ENCODE measurements at regions not wholly inside any gene's neighbourhood (a gene's known extent, or its start where the extent isn't known, plus 50 kb on each side); places are given as distances from the start of the nearest gene placed in this dataset.
"Not testable (repeated sequence)": the region's sequence is repeated elsewhere in the genome, so short reads cannot be mapped to it uniquely, and the experiment has no call there.

DNA sequence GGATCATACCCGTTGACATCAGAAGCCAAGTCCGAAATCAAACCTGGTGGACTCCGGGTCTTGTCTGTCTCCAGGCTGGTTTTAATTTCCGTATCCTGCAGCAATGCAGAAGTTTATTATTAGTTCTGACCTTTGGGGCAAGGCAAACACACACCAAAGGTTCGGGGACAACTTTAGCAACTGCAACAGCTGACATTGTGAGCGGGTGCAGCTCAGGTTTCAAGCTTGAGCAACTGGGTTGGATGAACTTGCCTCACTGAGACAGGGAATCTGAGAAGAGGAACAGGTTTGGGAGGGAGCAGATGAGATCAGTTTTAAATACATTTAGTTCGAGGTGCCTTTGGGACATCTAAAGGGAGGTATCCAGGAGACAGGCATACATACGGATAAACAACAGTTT, 110.7 kb downstream of the GNL3L start:
- ATAC-seq (ENCODE audit: insufficient number of reproducible peaks, low FRiP score, low read depth) (no peak), DNase-seq (ENCODE audit: low spot score) (no peak)
- Histone ChIP-seq H3K4me1 (ENCODE audit: control insufficient read depth in 1 of 2, low read depth in 2 of 2) (no peaks in the 10 kb centered on the region), H3K27ac (peak overlapping the region; percentile 86 to 89), H3K27me3 (replicated peaks; ENCODE audit: insufficient read depth) (no peaks in the 10 kb centered on the region), H3K9me3 (no peaks in the 10 kb centered on the region), H3K36me3 (no peaks in the 10 kb centered on the region), H3K4me3 (no peak overlapping the region)
- TF ChIP-seq, protein P1, sequence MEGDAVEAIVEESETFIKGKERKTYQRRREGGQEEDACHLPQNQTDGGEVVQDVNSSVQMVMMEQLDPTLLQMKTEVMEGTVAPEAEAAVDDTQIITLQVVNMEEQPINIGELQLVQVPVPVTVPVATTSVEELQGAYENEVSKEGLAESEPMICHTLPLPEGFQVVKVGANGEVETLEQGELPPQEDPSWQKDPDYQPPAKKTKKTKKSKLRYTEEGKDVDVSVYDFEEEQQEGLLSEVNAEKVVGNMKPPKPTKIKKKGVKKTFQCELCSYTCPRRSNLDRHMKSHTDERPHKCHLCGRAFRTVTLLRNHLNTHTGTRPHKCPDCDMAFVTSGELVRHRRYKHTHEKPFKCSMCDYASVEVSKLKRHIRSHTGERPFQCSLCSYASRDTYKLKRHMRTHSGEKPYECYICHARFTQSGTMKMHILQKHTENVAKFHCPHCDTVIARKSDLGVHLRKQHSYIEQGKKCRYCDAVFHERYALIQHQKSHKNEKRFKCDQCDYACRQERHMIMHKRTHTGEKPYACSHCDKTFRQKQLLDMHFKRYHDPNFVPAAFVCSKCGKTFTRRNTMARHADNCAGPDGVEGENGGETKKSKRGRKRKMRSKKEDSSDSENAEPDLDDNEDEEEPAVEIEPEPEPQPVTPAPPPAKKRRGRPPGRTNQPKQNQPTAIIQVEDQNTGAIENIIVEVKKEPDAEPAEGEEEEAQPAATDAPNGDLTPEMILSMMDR (IDR thresholded peaks at IDR 0.05) = no peak

DNA sequence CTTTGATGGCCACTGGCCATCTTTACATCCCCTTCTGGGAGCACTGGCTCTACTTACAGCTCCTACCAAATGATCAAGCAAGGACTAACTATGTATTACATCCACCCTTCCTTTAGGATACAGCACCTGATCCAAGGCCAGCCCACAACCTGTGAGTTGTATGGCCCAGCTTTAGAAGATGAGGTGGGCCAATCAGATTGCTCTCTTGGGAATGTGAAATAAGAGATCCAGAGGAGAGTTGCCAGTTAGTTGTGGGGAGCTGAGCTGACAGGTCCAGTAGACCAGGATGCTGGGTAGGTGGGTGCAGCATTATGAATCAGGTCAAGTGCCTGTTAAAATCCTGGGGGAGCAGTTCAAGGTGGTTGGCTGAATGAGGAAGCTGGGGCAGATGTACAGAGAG, 111.5 kb downstream of the GNL3L start:
- TF ChIP-seq, protein P1 (IDR thresholded peaks at IDR 0.05) = no peak
- DNase-seq (ENCODE audit: low spot score) = no peak
- Histone ChIP-seq H3K9me3 (no peaks in the 10 kb centered on the region), H3K27me3 (replicated peaks; ENCODE audit: insufficient read depth) (no peaks in the 10 kb centered on the region), H3K4me3 (no peak overlapping the region), H3K27ac (no peak overlapping the region), H3K4me1 (ENCODE audit: control insufficient read depth in 1 of 2, low read depth in 2 of 2) (no peaks in the 10 kb centered on the region), H3K36me3 (no peaks in the 10 kb centered on the region)
- no peak for ATAC-seq (ENCODE audit: insufficient number of reproducible peaks, low FRiP score, low read depth)

DNA sequence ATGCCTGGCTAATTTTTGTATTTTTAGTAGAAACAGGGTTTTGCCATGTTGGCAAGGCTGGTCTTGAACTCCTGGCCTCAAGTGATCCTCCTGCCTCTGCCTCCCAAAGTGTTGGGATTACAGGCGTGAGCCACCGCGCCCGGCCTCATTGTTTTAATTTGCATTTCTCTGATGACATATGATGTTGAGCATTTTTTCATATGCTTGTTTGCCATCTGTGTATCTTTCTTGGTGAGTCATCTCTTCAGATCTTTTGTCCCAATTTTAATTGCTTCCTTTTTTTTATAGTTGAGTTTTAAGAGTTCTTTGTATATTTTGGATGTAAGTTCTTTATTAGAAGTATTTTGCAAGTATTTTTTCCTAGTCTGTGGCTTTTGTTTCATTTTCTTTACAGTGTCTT, 117.6 kb downstream of the GNL3L start:
- not testable (repeated sequence) for DNase-seq (ENCODE audit: low spot score); ATAC-seq (ENCODE audit: insufficient number of reproducible peaks, low FRiP score, low read depth); H3K27ac ChIP-seq; H3K4me1 ChIP-seq (ENCODE audit: control insufficient read depth in 1 of 2, low read depth in 2 of 2); H3K4me3 ChIP-seq; H3K9me3 ChIP-seq; H3K27me3 ChIP-seq (replicated peaks; ENCODE audit: insufficient read depth); H3K36me3 ChIP-seq

DNA sequence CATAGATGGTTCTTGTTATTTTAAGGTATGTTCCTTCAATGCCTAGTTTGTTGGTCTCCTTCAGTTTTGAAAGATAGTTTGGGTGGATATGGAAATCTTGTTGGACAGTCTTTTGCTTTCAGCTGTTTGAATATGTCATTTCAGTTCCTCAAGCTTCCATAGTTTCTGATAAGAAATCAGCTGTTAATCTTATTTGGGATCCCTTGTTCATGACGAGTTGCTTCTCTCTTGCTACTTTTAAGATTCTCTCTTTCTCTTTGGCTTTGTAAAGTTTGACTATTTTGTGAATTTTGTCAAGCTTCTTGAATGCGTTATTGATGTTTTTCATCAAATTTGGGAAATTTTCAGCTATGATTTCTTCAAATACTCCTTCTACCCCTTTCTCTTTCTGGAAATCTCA, 129.5 kb downstream of the GNL3L start:
- H3K4me3 ChIP-seq = no peak overlapping the region
- H3K27ac ChIP-seq = no peak overlapping the region
- no peaks in the 10 kb centered on the region for H3K36me3 ChIP-seq
- no peaks in the 10 kb centered on the region for H3K4me1 ChIP-seq (ENCODE audit: control insufficient read depth in 1 of 2, low read depth in 2 of 2)
- ATAC-seq (ENCODE audit: insufficient number of reproducible peaks, low FRiP score, low read depth) (no peak), DNase-seq (ENCODE audit: low spot score) (no peak)
- TF ChIP-seq, protein P1 (IDR thresholded peaks at IDR 0.05) = no peak
- no peaks in the 10 kb centered on the region for H3K9me3 ChIP-seq
- H3K27me3 ChIP-seq (replicated peaks; ENCODE audit: insufficient read depth) = no peaks in the 10 kb centered on the region

DNA sequence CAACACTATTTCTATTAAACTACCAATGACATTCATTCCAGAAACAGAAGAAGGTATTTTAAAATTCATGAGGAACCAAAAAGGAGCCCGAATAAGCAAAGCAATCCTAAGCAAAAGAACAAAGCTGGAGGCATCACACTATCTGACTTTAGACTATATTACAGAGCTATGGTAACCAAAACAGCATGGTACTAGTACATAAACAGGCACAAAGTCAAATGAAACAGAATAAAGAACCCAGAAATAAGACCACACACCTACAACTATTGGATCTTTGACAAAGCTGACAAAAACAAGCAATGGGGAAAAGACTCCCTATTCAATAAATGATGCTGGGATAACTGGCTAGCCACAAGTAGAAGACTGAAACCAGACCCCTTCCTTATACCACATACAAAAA, 122.3 kb downstream of the ITIH6 start:
- Histone ChIP-seq H3K27me3 (replicated peaks; ENCODE audit: insufficient read depth) (no peaks in the 10 kb centered on the region), H3K9me3 (no peaks in the 10 kb centered on the region)
- TF ChIP-seq, protein P1 (IDR thresholded peaks at IDR 0.05) = no peak

DNA sequence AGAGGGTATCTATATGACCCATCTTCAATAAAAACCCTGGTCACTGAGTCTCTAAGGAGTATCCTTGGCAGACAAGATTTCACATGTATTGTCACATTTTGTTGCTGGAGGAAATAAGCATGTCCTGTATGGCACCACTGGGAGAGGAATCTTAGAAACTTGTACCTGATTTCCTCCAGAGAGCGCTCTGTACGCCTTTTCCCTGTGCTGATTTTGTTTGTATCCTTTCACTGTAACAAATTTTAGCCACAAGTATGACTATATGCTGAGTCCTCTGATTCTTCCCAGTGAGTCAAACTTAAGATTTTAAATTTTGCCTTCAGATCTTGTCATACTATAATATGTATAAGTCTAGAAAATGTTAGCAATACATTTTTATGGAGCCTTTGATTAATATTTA, 102.8 kb downstream of the ITIH6 start:
- H3K27me3 ChIP-seq (replicated peaks; ENCODE audit: insufficient read depth) = no peaks in the 10 kb centered on the region
- no peaks in the 10 kb centered on the region for H3K36me3 ChIP-seq
- no peak overlapping the region for H3K27ac ChIP-seq
- no peak overlapping the region for H3K4me3 ChIP-seq
- no peak for DNase-seq (ENCODE audit: low spot score)
- ATAC-seq (ENCODE audit: insufficient number of reproducible peaks, low FRiP score, low read depth) = no peak
- H3K9me3 ChIP-seq = no peaks in the 10 kb centered on the region
- TF ChIP-seq, protein P1 (IDR thresholded peaks at IDR 0.05) = no peak
- H3K4me1 ChIP-seq (ENCODE audit: control insufficient read depth in 1 of 2, low read depth in 2 of 2) = no peaks in the 10 kb centered on the region

More for the DNA sequence above, 122.3 kb downstream of the ITIH6 start:
- Histone ChIP-seq H3K27ac (no peak overlapping the region), H3K36me3 (no peaks in the 10 kb centered on the region), H3K4me1 (ENCODE audit: control insufficient read depth in 1 of 2, low read depth in 2 of 2) (no peaks in the 10 kb centered on the region), H3K4me3 (no peak overlapping the region)
- ATAC-seq (ENCODE audit: insufficient number of reproducible peaks, low FRiP score, low read depth) (no peak), DNase-seq (ENCODE audit: low spot score) (no peak)
